Duodenal mucosa (tissue), 2 donors: ENCODE measurements at regions not wholly inside any gene's neighbourhood (a gene's known extent, or its start where the extent isn't known, plus 50 kb on each side); places are given as distances from the start of the nearest gene placed in this dataset.

ENCODE experiments used
- H3K27ac ChIP-seq: one replicate; pipeline ENCODE4 v1.7.0; 2013; ENCODE audit warnings: low read depth, low read length
- H3K27me3 ChIP-seq, 2 donors: one replicate each; pipeline ENCODE4 v1.7.0; 2013; ENCODE audit warnings: low read length in 2 of 2, control low read depth in 1 of 2; ENCODE audit not compliant: insufficient read depth in 2 of 2, control insufficient read depth in 1 of 2
- H3K36me3 ChIP-seq, 2 donors: one replicate each; pipeline ENCODE4 v1.7.0; 2013; ENCODE audit warnings: low read length in 2 of 2, control low read depth in 1 of 2; ENCODE audit not compliant: insufficient read depth in 2 of 2, control insufficient read depth in 1 of 2
- H3K4me1 ChIP-seq, 2 donors: one replicate each; pipeline ENCODE4 v1.7.0; 2013; ENCODE audit warnings: low read length in 2 of 2, control low read depth in 1 of 2; ENCODE audit not compliant: insufficient read depth in 2 of 2, control insufficient read depth in 1 of 2
- H3K4me3 ChIP-seq, 2 donors: one replicate each; pipeline ENCODE4 v1.7.0; 2013; ENCODE audit warnings: low read length in 2 of 2, low read depth in 1 of 2
- H3K9ac ChIP-seq, 2 donors: one replicate each; pipeline ENCODE4 v1.7.0; 2013; ENCODE audit warnings: low read length in 2 of 2, low read depth in 1 of 2
- H3K9me3 ChIP-seq, 2 donors: one replicate each; pipeline ENCODE4 v1.7.0; 2013; ENCODE audit warnings: low read length in 2 of 2, control low read depth in 1 of 2; ENCODE audit not compliant: control insufficient read depth in 1 of 2

GRCh38 chr12:89179983-89180382, 172.3 kb downstream of the DUSP6 start:
- H3K4me3 ChIP-seq = no peak overlapping the region
- H3K27ac ChIP-seq = no peak overlapping the region
- H3K9me3 ChIP-seq = no peaks in the 10 kb centered on the region
- H3K4me1 ChIP-seq = no peaks in the 10 kb centered on the region
- no peaks in the 10 kb centered on the region for H3K36me3 ChIP-seq
- H3K27me3 ChIP-seq = no peaks in the 10 kb centered on the region
- H3K9ac ChIP-seq = no peak overlapping the region

- H3K9me3 ChIP-seq = no peaks in the 10 kb centered on the region
- H3K36me3 ChIP-seq = no peaks in the 10 kb centered on the region
- no peaks in the 10 kb centered on the region for H3K27me3 ChIP-seq
- no peaks in the 10 kb centered on the region for H3K4me1 ChIP-seq
- H3K4me3 ChIP-seq = no peak overlapping the region
- no peak overlapping the region for H3K27ac ChIP-seq
- no peak overlapping the region for H3K9ac ChIP-seq
These were observed 173.1 kb downstream of the DUSP6 start for GRCh38 chr12:89179245-89179644.

GRCh38 chr12:89177802-89178395, 174.4 kb downstream of the DUSP6 start:
- Histone ChIP-seq H3K27ac (no peak overlapping the region), H3K4me3 (no peak overlapping the region), H3K9me3 (no peaks in the 10 kb centered on the region), H3K4me1 (no peaks in the 10 kb centered on the region), H3K27me3 (no peaks in the 10 kb centered on the region), H3K36me3 (no peaks in the 10 kb centered on the region), H3K9ac (no peak overlapping the region)

GRCh38 chr12:89176676-89177075, 175.6 kb downstream of the DUSP6 start:
- no peaks in the 10 kb centered on the region for H3K4me1 ChIP-seq
- no peaks in the 10 kb centered on the region for H3K36me3 ChIP-seq
- H3K9me3 ChIP-seq = no peaks in the 10 kb centered on the region
- H3K27me3 ChIP-seq = no peaks in the 10 kb centered on the region
- H3K27ac ChIP-seq = no peak overlapping the region
- no peak overlapping the region for H3K4me3 ChIP-seq
- no peak overlapping the region for H3K9ac ChIP-seq

- no peaks in the 10 kb centered on the region for H3K9me3 ChIP-seq
- H3K36me3 ChIP-seq = no peaks in the 10 kb centered on the region
These were observed 178.6 kb downstream of the DUSP6 start for GRCh38 chr12:89173678-89174077.

GRCh38 chr12:89173096-89173495, 179.2 kb downstream of the DUSP6 start:
- Histone ChIP-seq H3K36me3 (no peaks in the 10 kb centered on the region), H3K4me3 (no peak overlapping the region), H3K4me1 (no peaks in the 10 kb centered on the region), H3K27me3 (no peaks in the 10 kb centered on the region), H3K9ac (no peak overlapping the region), H3K9me3 (no peaks in the 10 kb centered on the region), H3K27ac (no peak overlapping the region)

More at GRCh38 chr12:89173678-89174077, 178.6 kb downstream of the DUSP6 start:
- H3K9ac ChIP-seq = no peak overlapping the region
- no peaks in the 10 kb centered on the region for H3K27me3 ChIP-seq
- no peak overlapping the region for H3K27ac ChIP-seq
- H3K4me3 ChIP-seq = no peak overlapping the region
- H3K4me1 ChIP-seq = no peaks in the 10 kb centered on the region

- H3K36me3 ChIP-seq = no peaks in the 10 kb centered on the region
- H3K27ac ChIP-seq = no peak overlapping the region
- no peaks in the 10 kb centered on the region for H3K27me3 ChIP-seq
- H3K4me1 ChIP-seq = no peaks in the 10 kb centered on the region
- H3K9me3 ChIP-seq = no peaks in the 10 kb centered on the region
- no peak overlapping the region for H3K9ac ChIP-seq
- no peak overlapping the region for H3K4me3 ChIP-seq
These were observed 180.1 kb downstream of the DUSP6 start for GRCh38 chr12:89172224-89172623.

- no peaks in the 10 kb centered on the region for H3K4me1 ChIP-seq
- H3K4me3 ChIP-seq = no peak overlapping the region
- H3K36me3 ChIP-seq = no peaks in the 10 kb centered on the region
- H3K9me3 ChIP-seq = no peaks in the 10 kb centered on the region
- H3K27me3 ChIP-seq = no peaks in the 10 kb centered on the region
- H3K9ac ChIP-seq = no peak overlapping the region
- no peak overlapping the region for H3K27ac ChIP-seq
These were observed 183.0 kb downstream of the DUSP6 start for GRCh38 chr12:89169321-89169720.

GRCh38 chr12:89167986-89168385, 184.3 kb downstream of the DUSP6 start:
- H3K4me3 ChIP-seq = peak overlapping the region; percentile 6 to 16
- H3K9me3 ChIP-seq = no peaks in the 10 kb centered on the region
- no peak overlapping the region for H3K27ac ChIP-seq

GRCh38 chr12:89166525-89166934, 185.8 kb downstream of the DUSP6 start:
- no peak overlapping the region for H3K4me3 ChIP-seq
- no peaks in the 10 kb centered on the region for H3K9me3 ChIP-seq
- H3K4me1 ChIP-seq = peaks cover 5 to 24% of the 10 kb centered on the region in 2 donors
- no peaks in the 10 kb centered on the region for H3K27me3 ChIP-seq
- no peak overlapping the region for H3K9ac ChIP-seq
- no peaks in the 10 kb centered on the region for H3K36me3 ChIP-seq
- no peak overlapping the region for H3K27ac ChIP-seq

More at GRCh38 chr12:89167986-89168385, 184.3 kb downstream of the DUSP6 start:
- peaks cover 0 to 10% of the 10 kb centered on the region in 2 donors for H3K4me1 ChIP-seq
- H3K36me3 ChIP-seq = no peaks in the 10 kb centered on the region
- no peaks in the 10 kb centered on the region for H3K27me3 ChIP-seq
- no peak overlapping the region for H3K9ac ChIP-seq

- H3K27ac ChIP-seq = no peak overlapping the region
- H3K9me3 ChIP-seq = no peaks in the 10 kb centered on the region
- H3K27me3 ChIP-seq = no peaks in the 10 kb centered on the region
- peaks cover 7 to 26% of the 10 kb centered on the region in 2 donors for H3K4me1 ChIP-seq
- H3K9ac ChIP-seq = no peak overlapping the region
- no peak overlapping the region for H3K4me3 ChIP-seq
- H3K36me3 ChIP-seq = no peaks in the 10 kb centered on the region
These were observed 186.2 kb downstream of the DUSP6 start for GRCh38 chr12:89166121-89166520.
